Neuronal stem cell (in vitro differentiated cells): ENCODE measurements at regions not wholly inside any gene's neighbourhood (a gene's known extent, or its start where the extent isn't known, plus 50 kb on each side); places are given as distances from the start of the nearest gene placed in this dataset.
"Not testable (repeated sequence)": the region's sequence is repeated elsewhere in the genome, so short reads cannot be mapped to it uniquely, and the experiment has no call there.

Experiments
- DNase-seq: peaks from one replicate; pipeline ENCODE4 v3.0.0-alpha.2; 2013; ENCODE audit warnings: low spot score
- H2AFZ ChIP-seq: one replicate; pipeline ENCODE4 v1.6.1; 2013; ENCODE audit warnings: mild to moderate bottlenecking, low read length, inconsistent platforms
- H2AK5ac ChIP-seq: 2 replicates; pipeline ENCODE4 v1.6.1; 2013; ENCODE audit warnings: low read depth, mild to moderate bottlenecking, inconsistent platforms, low read length, moderate library complexity, mixed read lengths
- H2BK120ac ChIP-seq: 2 replicates; pipeline ENCODE4 v1.6.1; 2013; ENCODE audit warnings: low read depth, mild to moderate bottlenecking, inconsistent platforms, low read length, moderate library complexity, mixed read lengths
- H2BK12ac ChIP-seq: one replicate; pipeline ENCODE4 v1.6.1; 2013; ENCODE audit warnings: low read length, inconsistent platforms
- H2BK15ac ChIP-seq: 2 replicates; pipeline ENCODE4 v1.6.1; 2013; ENCODE audit warnings: mild to moderate bottlenecking, low read length, inconsistent platforms, mixed read lengths
- H2BK5ac ChIP-seq: one replicate; pipeline ENCODE4 v1.6.1; 2013; ENCODE audit warnings: inconsistent platforms, mild to moderate bottlenecking, low read length, moderate library complexity
- H3K14ac ChIP-seq: one replicate; pipeline ENCODE4 v1.6.1; 2013; ENCODE audit warnings: low read length, inconsistent platforms
- H3K18ac ChIP-seq: 2 replicates; pipeline ENCODE4 v1.6.1; 2013; ENCODE audit warnings: low read length, inconsistent platforms
- H3K23ac ChIP-seq: 2 replicates; pipeline ENCODE4 v1.6.1; 2013; ENCODE audit warnings: low read depth, mild to moderate bottlenecking, mixed read lengths, low read length, inconsistent platforms; ENCODE audit not compliant: poor library complexity
- H3K27ac ChIP-seq: replicated peaks from 3 replicates; pipeline ENCODE4 v1.5.1; 2013; ENCODE audit warnings: low read length, inconsistent platforms
- H3K27me3 ChIP-seq, 3 experiments: 2 replicates each; pipeline ENCODE4 v1.6.1; 2013; ENCODE audit warnings: low read length in 3 of 3, mild to moderate bottlenecking in 2 of 3, inconsistent platforms in 1 of 3, low read depth in 1 of 3, mixed read lengths in 1 of 3, moderate library complexity in 1 of 3; ENCODE audit not compliant: control insufficient read depth in 3 of 3, insufficient read depth in 3 of 3
- H3K36me3 ChIP-seq, 2 donors: replicated peaks in 1 of 2; 2 replicates each; pipeline ENCODE4 v1.6.1; 2013; ENCODE audit warnings: low read length in 2 of 2; ENCODE audit not compliant: control insufficient read depth in 2 of 2, insufficient read depth in 2 of 2
- H3K4ac ChIP-seq: 2 replicates; pipeline ENCODE4 v1.6.1; 2013; ENCODE audit warnings: inconsistent platforms, mild to moderate bottlenecking, low read length, moderate library complexity
- H3K4me1 ChIP-seq, 2 donors: 1 replicate in 1 of 2; 2 replicates in 1 of 2; pipeline ENCODE4 v1.6.1; 2013; ENCODE audit warnings: low read length in 2 of 2, low read depth in 1 of 2; ENCODE audit not compliant: control insufficient read depth in 2 of 2, insufficient read depth in 1 of 2
- H3K4me2 ChIP-seq: one replicate; pipeline ENCODE4 v1.6.1; 2013; ENCODE audit warnings: mild to moderate bottlenecking, low read length, inconsistent platforms; ENCODE audit not compliant: insufficient read depth, poor library complexity, severe bottlenecking
- H3K4me3 ChIP-seq, 2 donors: 2 replicates each; pipeline ENCODE4 v1.5.1; 2013; ENCODE audit warnings: low read length in 2 of 2, mild to moderate bottlenecking in 2 of 2, inconsistent platforms in 1 of 2, moderate library complexity in 1 of 2
- H3K79me1 ChIP-seq: one replicate; pipeline ENCODE4 v1.6.1; 2013; ENCODE audit warnings: low read depth, mild to moderate bottlenecking, inconsistent platforms, low read length, moderate library complexity
- H3K9ac ChIP-seq: one replicate; pipeline ENCODE4 v1.6.1; 2013; ENCODE audit warnings: mild to moderate bottlenecking, low read depth, low read length, inconsistent platforms; ENCODE audit not compliant: poor library complexity
- H3K9me3 ChIP-seq, 2 donors: replicated peaks in 1 of 2; 2 replicates each; pipeline versions ENCODE3 to v1.6.1; 2013; ENCODE audit warnings: low read length in 2 of 2, mild to moderate bottlenecking in 2 of 2, inconsistent platforms in 1 of 2, low read depth in 1 of 2, mixed read lengths in 1 of 2, moderate library complexity in 1 of 2; ENCODE audit not compliant: control insufficient read depth in 2 of 2, insufficient read depth in 1 of 2
- H4K8ac ChIP-seq: one replicate; pipeline ENCODE4 v1.6.1; 2013; ENCODE audit warnings: low read depth, mild to moderate bottlenecking, inconsistent platforms, low read length, moderate library complexity
- H4K91ac ChIP-seq: one replicate; pipeline ENCODE4 v1.6.1; 2013; ENCODE audit warnings: low read length, low read depth, mild to moderate bottlenecking, inconsistent platforms; ENCODE audit not compliant: poor library complexity
- WGBS, 2 donors: extraction: QIAGEN DNeasy Blood & Tissue Kit; methylation state at CpG; one replicate each; pipeline ENCODE4 v1.1.7; 2013; ENCODE audit warnings: missing lambda C conversion rate in 2 of 2, mixed read lengths in 1 of 2; ENCODE audit not compliant: insufficient read length in 2 of 2, insufficient replicate concordance in 1 of 2; ENCODE audit errors: extremely low coverage in 2 of 2; 5-methylcytosine and 5-hydroxymethylcytosine counted together

DNA sequence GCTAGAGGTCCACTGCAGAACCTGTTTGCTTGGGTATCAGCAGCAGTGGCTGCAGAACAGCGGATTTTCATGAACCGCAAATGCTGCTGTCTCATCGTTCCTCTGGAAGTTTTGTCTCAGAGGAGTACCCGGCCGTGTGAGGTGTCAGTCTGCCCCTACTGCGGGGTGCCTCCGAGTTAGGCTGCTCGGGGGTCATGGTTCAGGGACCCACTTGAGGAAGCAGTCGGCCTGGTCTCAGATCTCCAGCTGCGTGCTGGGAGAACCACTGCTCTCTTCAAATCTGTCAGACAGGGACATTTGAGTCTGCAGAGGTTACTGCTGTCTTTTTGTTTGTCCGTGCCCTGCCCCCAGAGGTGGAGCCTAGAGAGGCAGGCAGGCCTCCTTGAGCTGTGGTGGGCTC is 109.5 kb upstream of the TMEM196 start:
- not testable (repeated sequence) for H3K9me3 ChIP-seq, H3K79me1 ChIP-seq, H2BK12ac ChIP-seq, H4K8ac ChIP-seq, H4K91ac ChIP-seq, H2AFZ ChIP-seq, H2BK5ac ChIP-seq, H3K9ac ChIP-seq, H3K23ac ChIP-seq, H2AK5ac ChIP-seq, DNase-seq, H2BK15ac ChIP-seq, H3K14ac ChIP-seq, H3K36me3 ChIP-seq, H3K4me2 ChIP-seq, H2BK120ac ChIP-seq, H3K18ac ChIP-seq, H3K4me1 ChIP-seq, H3K4me3 ChIP-seq, H3K27me3 ChIP-seq, H3K27ac ChIP-seq, H3K4ac ChIP-seq
- WGBS, 2 donors, result no CpG with 5 or more reads among the region's 11 CpGs

DNA sequence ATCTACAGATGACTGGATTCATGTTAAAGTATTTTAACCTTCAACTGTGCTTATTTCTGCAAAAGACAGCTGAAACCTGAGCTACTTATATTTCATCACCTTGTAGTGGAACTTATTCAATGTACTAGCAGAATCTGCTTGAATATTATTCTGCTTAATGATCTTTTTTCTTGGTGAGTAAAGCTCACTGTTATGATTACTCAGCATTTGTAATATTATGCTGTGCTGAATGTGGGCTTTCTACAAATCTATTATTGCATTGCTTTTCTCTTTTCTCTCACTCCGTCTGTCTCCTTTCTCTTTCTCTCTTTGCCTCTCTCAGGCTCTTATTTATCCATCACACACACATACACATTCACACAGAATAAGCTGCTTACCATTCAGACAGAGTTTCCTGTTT is 98.7 kb upstream of the TMEM196 start:
- Histone ChIP-seq H2BK15ac (no peak overlapping the region), H3K4me1 (peaks cover 0 to 2% of the 10 kb centered on the region in 2 donors), H2BK120ac (no peak overlapping the region), H4K91ac (no peak overlapping the region), H3K9me3 (no peaks in the 10 kb centered on the region), H3K4ac (no peak overlapping the region), H3K23ac (no peak overlapping the region), H3K79me1 (no peaks in the 10 kb centered on the region), H2BK5ac (no peak overlapping the region), H2BK12ac (no peak overlapping the region), H2AFZ (no peak overlapping the region), H3K4me2 (no peak overlapping the region), H3K14ac (no peak overlapping the region), H3K18ac (no peak overlapping the region), H3K27me3 (no peaks in the 10 kb centered on the region), H3K9ac (no peak overlapping the region), H3K36me3 (no peaks in the 10 kb centered on the region), H4K8ac (no peak overlapping the region), H3K27ac (no peak overlapping the region), H2AK5ac (no peak overlapping the region), H3K4me3 (no peak overlapping the region)
- WGBS, 2 donors, result no CpG with 5 or more reads among the region's 1 CpG
- no peak for DNase-seq

DNA sequence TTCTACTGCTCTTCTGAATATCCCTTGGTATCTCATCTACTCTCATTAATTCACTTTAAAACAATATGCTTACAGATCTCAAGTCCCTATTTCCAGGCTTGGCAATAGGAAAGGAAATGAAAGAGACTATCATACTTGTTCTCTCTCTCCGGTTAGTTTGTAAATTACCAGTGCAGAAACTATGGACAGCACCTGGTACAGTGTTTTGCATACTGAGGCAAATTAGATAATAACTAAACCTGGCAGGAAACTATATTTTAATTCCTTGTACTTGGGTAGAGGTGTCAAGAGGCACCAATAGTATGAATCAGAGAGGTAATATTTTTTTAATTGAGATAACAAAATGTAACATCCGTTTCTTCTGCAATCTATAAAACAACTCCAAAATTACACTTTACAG is 97.7 kb upstream of the TMEM196 start:
- Histone ChIP-seq H2BK120ac (no peak overlapping the region), H3K36me3 (no peaks in the 10 kb centered on the region), H2BK12ac (no peak overlapping the region), H3K4me3 (no peak overlapping the region), H4K91ac (no peak overlapping the region), H3K23ac (no peak overlapping the region), H3K27ac (no peak overlapping the region), H2AFZ (no peak overlapping the region), H3K79me1 (no peaks in the 10 kb centered on the region), H3K27me3 (no peaks in the 10 kb centered on the region), H3K9me3 (no peaks in the 10 kb centered on the region), H3K18ac (no peak overlapping the region), H2BK15ac (no peak overlapping the region), H2AK5ac (no peak overlapping the region), H3K4me1 (peaks cover 0 to 2% of the 10 kb centered on the region in 2 donors), H3K14ac (no peak overlapping the region), H3K4ac (no peak overlapping the region), H3K9ac (no peak overlapping the region), H2BK5ac (no peak overlapping the region), H4K8ac (no peak overlapping the region), H3K4me2 (no peak overlapping the region)
- WGBS, 2 donors, result no CpG with 5 or more reads among the region's 2 CpGs
- DNase-seq, result no peak

DNA sequence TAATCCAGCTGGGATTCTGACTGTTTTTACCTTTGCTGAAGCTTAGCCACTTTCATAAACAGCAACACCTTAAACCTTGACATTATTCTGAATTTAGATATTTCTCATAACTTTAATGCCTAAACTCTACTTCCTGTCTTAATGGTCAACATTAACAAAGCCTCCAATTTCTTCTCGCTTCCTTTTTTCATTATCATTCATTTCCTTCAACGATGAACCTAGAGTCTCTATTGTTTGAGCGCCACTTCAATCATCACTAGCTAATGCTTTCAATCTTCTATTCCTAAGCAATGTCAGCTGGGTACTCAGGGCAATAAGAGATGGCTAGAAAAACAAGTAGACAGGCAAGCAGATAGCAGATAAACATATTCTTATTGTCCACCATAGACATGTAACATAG is 96.6 kb upstream of the TMEM196 start:
- WGBS, 2 donors, result 100% methylated on average over 1 to 2 of the region's 3 CpGs
- H3K27ac ChIP-seq, result no peak overlapping the region
- H4K8ac ChIP-seq, result no peak overlapping the region

More for the DNA sequence above, 96.6 kb upstream of the TMEM196 start:
- H2AK5ac ChIP-seq, result no peak overlapping the region
- H3K4me2 ChIP-seq, result no peak overlapping the region
- no peak overlapping the region for H3K14ac ChIP-seq
- no peak overlapping the region for H3K9ac ChIP-seq
- no peaks in the 10 kb centered on the region for H3K27me3 ChIP-seq
- no peaks in the 10 kb centered on the region for H3K79me1 ChIP-seq
- H3K4me1 ChIP-seq, result no peaks in the 10 kb centered on the region
- no peak overlapping the region for H3K23ac ChIP-seq
- H4K91ac ChIP-seq, result no peak overlapping the region
- H2BK5ac ChIP-seq, result no peak overlapping the region
- no peak for DNase-seq
- H2AFZ ChIP-seq, result no peak overlapping the region
- H2BK120ac ChIP-seq, result no peak overlapping the region
- H3K4ac ChIP-seq, result no peak overlapping the region
- no peak overlapping the region for H2BK15ac ChIP-seq
- H3K9me3 ChIP-seq, result no peaks in the 10 kb centered on the region
- no peak overlapping the region for H3K4me3 ChIP-seq
- H2BK12ac ChIP-seq, result no peak overlapping the region
- no peaks in the 10 kb centered on the region for H3K36me3 ChIP-seq
- no peak overlapping the region for H3K18ac ChIP-seq
